HG03039 (cell line): ENCODE measurements at regions not wholly inside any gene's neighbourhood (a gene's known extent, or its start where the extent isn't known, plus 50 kb on each side); places are given as distances from the start of the nearest gene placed in this dataset.

Source experiments
- ATAC-seq: cut with Tn5 transposase; IDR thresholded peaks from one replicate; pipeline ENCODE4 v1.9.1; 2021; ENCODE audit warnings: mild to moderate bottlenecking, moderate library complexity; ENCODE audit not compliant: unreplicated experiment

DNA sequence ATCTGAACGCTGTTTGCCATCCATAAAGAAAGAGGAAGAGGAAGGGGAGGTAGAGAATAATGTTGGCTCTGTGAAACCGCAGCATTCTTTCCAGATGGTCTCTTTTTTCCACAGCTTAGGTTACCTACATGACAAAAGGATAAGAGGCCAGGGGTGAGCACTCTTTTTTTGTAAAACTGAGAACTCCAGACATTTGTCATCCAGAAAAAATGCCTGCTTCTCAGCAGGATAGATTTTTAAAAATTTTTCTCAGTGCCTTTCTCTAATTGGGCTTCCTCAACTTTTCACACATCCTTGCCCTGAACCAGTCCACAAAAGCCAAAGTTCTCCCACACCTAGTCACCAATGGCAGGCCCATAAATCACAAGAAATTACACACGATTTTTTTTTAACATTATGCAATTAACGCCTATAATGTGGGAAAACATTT, 158.1 kb upstream of the TENM3 start:
- ATAC-seq = no peak

DNA sequence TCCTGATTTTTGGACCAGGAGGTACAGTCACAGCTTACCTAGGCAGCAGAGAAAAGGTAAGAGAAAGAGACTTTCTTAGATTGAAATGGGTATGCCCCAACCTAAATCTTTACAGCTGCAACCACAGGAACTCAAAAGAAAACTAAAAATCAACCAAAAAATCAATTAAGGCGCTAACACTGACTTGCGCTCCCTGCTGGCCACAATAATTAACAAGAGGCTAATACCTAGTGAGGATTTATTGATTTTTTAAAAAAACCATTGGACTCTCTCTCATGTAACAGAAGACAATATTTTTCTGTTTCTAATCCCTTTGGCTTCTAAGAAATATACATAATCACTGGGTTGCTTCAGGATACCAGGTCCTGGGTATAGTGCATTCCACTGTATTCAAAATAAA, 153.9 kb upstream of the TENM3 start:
- no peak for ATAC-seq

DNA sequence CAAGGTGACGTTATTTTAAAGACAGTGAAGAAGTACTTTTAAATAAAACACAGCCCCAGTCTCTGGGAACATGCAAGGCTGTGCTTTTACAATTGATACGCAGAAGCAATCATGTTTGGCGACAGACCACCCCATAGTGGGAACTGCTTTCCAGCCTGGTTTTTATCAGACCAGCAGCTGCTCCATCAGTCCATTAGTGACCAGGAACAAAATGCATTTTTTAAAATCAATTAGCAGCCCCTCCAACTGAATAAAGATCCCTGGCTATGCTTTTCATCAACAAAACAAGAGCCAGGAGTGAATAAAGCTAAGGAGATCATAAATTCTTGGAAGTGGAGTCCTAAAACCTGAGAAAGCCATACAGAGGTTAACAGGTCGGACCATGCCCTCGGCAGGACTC, 153.0 kb upstream of the TENM3 start:
- no peak for ATAC-seq

DNA sequence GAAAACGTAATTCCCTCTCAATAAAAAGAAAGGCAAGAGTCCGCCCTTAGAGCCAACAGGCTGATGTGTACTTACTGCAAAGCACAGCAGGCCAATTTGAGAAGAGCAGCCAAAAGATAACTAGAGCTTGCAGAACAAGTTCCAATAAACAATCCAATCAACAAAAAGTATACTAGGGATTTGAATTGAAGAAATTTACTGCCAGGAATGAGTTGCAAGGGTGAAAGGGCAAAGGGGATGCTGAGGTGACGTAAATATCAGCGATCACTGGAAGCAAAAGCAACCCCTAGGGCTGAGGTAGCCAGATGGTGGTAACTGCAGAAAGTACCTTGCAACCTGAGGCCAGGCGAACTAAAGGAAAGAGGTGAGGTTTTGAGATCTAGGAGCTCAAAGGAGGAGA, 152.1 kb upstream of the TENM3 start:
- ATAC-seq = no peak

DNA sequence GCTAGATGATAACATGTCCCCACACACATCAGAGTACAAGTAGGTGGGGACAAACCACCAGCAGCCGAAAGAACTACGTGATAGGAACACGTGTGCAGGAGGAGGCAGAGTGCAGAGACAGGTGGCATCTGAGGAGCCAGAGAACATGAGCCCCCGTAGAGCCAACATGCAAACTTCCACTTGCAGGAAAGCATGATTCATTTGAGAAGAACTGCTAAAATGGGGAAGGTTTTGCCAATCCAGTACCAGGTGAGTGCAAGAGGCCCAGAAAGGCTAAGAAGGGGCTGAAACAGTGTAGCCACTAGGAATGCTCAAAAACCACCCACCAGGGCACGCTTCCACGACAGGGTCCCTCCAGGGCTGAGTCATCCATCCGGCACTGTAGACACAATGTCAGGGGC, 149.8 kb upstream of the TENM3 start:
- no peak for ATAC-seq

DNA sequence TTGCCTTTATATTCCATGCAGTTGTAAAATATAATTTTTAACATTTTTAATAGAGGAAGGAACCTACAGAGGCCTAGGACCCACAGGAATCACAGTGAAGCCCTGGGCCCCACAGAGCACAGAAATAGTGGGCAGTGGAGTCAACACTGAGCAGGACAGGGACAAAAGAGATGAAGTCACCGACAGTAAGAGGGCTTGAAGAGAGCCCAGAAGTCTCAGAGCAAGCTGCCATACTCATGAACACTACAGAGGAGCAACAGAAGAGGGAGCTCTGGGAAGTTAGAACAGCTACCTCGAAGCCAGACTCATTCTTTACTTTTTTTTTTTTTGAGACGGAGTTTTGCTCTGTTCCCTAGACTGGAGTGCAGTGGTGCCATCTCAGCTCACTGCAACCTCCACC, 149.3 kb upstream of the TENM3 start:
- no peak for ATAC-seq

DNA sequence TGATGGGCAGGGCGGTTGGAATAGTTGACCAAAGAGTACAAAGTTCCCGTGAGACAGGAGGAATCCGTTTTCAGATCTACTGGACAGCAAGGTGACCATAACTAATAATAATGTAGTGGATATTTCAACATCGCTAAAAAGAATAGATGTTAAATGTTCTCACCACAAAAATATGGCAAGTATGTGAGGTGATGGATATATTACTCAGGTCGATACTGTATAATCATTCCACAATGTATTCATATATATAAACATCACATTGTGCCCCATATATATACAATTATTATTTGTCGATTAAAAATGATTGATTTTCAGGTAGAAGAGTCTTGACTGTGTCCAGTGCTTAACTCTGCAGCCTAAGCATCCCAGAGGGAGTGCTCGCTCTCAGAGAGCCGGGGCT, 141.6 kb upstream of the TENM3 start:
- no peak for ATAC-seq

DNA sequence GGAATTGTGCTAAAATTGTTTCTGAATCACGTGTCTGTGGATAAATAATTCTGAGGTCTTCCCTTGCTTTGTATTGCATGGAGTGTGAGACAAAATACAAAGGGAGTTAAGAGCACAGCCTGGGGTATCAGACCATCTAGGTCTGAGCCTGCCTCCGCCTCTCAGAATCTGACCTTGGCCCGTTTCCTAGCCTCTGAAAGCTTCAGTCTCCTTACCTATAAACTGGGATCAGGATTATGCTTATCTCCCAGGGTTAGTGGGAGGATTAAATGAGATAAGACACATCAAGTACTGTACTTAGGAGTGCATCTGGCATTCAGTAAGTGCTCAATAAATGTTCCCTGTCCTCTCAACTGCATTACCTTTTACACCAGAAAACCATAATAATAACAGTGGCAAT, 140.6 kb upstream of the TENM3 start:
- no peak for ATAC-seq

DNA sequence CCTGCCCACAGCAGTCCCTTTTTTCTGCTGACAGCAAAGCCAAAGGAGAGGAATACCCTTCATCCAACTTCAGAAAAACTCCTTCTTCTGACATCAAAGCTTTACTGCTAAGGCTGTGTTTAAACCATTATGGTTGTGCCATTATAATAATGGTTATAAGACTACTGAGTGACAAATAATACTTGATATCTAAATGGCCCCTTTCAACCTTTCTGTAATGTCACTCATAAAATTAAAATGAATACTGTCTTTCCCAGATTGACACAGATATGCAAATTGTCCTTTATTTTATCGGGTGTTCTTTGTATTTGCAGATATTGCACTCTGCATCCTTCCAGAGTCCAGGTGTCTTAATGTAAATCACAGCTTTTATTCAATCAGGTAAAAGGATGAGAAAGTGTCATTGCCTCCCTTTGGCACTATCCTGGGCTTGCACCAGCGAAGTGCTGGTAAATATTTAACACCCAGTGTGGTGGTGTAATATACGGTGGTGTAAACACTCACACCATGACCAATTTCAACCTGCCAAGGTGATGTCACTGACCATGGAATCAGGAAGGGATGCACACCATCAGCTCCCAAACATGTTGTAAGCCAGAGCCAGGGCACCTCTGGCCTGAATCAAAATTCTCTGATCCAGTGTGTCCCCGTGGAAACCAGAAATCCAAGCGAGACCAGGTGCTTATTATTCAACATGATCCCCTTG, 139.4 kb upstream of the TENM3 start:
- ATAC-seq = no peak

DNA sequence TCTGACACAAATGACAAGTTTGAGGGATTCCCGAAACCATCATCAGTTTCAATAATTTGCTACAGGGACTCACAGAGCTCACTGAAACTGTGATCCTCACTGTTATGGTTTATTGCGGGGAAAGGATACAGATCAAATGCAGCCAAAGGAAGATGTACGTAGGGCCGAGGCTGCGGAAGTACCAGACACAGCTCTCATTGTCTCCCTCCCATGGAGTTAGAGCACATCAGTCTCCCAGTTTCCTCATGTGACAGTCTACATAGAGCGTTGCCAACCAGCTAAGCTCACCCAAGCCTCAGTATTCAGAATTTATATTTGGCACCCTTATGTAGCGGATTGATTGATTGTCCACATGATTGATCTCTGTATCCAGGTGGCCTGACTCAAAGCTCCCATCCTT, 137.8 kb upstream of the TENM3 start:
- no peak for ATAC-seq

DNA sequence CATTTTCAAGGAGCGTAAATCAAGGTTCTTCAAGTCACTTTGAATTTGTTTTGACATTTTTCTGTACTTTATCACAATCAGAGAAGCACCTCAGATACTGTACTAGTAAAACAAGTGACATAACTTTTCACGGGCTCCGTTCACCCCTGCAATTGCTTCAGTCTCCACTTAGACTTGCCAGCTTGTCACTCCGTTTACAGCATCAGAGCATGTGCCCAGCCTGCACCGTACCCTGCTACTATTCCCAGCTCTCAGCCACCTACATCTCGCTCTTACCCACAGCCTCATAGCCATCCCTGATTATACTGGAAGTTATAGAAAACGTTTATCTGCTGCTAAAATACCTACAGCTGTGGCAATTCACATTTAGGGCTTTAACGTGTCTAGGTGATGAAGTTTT, 135.3 kb upstream of the TENM3 start:
- ATAC-seq = no peak

DNA sequence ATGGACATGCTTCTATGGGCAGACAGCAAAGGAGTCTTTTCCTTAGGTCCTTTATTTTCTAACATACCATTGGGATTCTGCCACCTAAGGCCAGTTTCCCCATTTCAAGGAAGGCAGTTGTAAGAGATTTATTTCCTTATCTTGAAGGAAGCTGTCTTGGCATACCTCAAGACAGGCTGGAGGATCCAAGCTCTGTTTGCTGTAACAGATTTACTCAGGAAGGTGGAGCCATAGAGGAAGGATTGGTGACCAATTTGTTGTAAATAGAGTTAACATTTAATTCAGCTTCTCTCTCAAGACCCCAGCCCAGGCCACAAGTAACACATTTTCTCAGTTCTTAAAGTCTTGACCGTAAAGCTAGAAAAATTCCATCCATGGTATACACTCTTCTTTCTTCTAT, 131.6 kb upstream of the TENM3 start:
- no peak for ATAC-seq

DNA sequence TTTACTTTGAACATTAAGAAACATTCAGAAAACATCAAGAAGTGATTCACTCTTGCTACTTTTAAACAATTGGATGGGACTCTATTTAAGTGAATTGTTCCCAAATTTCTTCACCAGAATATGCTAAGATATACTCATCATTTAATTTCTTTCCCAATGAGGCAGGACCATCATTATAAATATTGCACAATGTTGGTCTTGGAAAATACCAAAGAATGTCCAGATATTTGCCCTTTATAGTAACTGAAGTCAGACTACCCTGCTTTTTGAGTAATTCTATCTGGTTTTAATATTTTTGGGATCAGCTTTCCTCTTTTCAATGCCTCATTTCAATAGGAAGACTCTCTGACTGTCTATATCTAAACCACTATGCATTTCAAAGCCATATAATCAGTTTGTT, 129.4 kb upstream of the TENM3 start:
- ATAC-seq = no peak

DNA sequence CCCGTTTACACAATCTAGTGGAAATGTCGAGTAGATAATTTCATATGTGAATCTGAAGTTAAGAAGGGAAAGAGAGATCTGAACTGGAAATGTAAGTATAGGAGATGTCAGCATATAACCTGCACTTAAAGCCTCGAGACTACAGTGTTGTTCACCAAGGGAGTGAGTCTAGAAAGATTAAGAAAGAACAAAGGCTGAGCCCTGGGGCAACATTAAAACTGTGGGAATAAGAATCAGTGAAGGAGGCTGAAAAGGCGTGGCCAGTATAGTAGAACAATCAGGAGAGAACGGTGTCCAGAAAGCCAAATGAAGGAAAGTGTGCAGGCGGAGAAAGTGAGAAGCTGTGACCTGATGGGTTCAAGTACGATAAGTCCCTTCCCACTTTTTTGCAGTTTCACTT, 118.8 kb upstream of the TENM3 start:
- no peak for ATAC-seq

DNA sequence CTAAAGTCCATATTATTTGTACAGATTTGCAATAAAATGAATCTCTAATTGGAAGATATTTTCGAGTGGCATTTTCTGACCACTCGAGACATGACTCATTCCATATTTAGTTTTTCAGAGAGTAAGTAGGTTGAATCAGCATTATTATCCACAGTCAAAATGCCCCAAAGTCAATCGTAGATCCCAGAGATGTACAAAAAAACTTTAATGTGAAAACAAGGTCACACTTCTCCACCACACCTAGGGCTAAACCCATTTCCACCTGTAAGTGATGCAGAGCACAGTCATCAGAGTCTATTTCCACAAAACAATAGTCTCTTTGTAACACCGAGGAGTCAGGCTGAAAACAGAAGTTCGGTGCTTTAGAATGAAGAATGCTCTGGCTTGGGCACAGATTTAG, 117.1 kb upstream of the TENM3 start:
- no peak for ATAC-seq

DNA sequence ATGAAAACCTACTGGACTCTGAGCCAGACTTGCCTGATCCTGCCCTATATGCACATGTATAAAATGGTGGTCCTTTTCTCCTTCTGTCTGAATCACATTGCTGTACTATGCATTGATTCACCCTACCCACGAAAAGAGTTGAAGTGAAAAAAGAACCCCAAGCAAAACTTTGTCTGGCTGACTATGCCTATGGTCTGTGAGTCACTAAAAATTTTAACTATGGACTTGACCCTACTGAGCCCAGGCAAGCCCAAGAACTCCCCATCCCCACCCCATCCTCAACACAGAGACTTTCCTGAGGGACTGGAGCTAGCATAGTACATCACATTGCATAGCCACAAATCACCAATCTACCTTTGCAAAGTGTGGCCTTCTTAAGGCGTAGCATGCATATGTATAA, 116.6 kb upstream of the TENM3 start:
- ATAC-seq = no peak

DNA sequence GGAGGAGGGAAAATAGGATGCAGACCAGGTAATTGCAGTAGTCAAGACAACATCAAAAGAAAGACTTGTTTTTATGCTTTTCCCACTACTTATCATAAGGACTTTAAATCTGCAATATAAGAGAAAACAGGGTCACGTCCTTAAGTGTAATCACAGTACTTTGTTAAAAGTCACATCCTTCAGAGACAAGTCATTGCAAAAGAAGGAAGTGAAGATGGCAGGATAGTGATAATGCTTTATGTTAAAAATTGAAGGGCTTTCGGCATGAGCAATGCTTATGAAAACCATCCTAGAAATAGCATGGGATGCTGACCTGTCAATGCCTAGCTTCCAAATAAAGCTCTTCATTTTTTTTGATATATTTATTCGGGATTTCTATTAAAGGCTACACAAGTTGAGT, 110.2 kb upstream of the TENM3 start:
- no peak for ATAC-seq

DNA sequence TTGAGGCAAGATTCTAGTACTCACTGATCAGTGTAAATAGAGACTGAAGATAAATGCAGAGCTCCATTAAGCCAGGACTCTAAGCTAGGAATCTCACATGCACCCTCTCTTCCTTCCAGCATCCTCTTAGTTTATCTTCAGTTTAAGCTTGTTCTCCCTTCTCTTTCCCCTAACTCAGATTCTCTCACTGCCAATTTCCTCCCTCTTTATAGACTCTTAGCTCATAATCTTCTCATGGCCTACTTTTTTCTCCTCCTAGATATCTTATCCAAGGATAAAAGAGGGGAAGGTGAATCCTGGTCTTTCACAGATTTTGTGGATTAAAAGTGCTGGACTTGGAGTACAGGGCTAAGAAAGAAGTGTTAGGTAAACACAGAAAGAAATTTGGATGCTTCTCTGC, 108.9 kb upstream of the TENM3 start:
- no peak for ATAC-seq

DNA sequence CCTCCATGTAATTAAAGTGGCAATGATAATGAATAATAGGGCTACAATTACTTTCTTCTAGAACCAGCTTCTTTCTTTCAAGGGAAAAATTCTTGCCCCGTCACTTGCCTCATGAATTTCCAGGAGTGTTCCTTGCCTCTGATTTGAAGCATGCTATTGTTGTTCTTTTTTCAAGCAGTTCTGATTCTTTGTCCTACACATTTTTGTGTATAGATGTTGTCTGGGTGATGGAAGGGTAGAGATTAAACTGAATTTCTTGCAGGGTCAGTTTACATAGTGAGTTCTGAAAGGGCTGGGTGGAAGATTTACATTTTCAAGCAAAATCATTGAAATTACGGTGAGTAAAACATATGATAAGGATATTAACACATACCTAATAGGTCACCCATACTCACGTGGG, 107.0 kb upstream of the TENM3 start:
- ATAC-seq = no peak

DNA sequence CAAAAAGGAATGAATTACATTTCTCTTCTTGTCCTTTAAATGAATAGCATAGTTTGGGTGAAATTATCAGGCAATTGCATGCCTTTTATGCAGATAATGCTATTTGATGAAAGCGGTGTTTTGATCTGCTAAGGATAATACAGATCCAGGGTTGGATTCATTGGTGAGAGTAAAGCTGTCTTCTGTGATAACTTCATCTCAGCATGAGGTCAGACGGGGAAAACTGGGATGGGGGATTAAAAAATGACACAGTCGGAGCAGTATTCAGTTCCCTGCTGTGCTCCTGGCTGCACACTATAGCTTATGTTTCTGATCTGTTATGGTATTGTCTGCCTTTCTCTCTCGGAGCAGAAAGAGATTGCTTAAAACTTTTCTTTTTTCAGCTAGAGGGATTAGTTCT, 105.9 kb upstream of the TENM3 start:
- ATAC-seq = no peak

DNA sequence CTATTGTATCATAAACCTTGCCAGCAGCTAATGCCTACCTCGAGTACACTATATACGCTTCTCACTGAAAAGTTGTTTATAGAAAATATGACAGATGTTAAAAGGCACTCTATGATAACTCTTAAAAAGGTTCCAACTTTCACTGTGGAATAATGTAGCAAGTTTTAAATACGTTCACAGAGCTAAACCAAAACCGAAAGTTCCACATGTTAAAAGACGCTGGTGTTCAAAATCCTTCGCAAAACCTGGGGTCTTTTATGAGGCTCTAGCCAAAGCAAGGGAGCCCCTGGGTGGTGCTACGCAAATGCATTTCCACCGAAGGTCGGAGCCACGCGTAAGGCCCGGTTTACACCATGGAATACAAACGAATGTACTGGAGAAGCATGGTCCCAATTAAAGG, 103.7 kb upstream of the TENM3 start:
- no peak for ATAC-seq

DNA sequence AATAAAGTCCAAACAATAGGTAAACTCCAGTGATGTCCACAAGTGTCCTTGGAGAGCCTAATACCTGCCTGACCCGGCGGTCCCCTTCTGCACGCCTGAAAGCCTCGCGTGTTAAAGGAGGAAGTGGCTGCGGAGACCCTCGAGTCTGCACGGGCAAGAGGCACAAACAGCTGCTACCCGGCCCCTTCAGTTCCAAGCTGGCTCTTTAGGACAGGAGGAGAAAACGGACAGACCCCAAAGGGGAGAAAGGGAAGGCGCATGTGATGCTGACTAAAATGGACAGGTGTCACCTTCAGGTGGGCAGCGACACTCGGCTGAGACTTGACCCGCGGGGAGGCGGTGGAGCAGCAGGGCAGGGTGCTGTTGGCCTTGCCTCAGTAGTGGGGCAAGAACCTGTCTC, 102.7 kb upstream of the TENM3 start:
- no peak for ATAC-seq

DNA sequence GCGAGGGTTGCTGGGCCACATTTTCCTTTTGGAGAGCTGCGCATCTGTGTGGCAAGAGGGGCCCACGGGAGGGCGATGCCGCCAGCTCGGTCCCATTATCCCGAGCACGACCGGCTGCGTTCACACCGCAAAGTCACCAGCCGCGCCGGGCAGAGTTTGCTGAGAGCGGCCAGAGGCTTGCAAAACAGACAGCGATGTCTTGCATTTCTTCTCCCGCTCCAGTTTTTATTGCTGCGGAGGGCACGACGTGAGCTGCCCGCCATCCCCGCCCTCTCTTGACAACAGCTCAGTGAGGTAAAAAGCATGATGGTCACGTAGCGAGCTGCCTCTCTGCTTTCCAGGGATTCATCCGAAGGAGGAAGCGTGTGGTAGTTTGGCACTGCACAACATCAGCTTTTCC, 102.1 kb upstream of the TENM3 start:
- no peak for ATAC-seq
